Mesenchymal stem cell (in vitro differentiated cells and primary cell): ENCODE measurements at regions not wholly inside any gene's neighbourhood (a gene's known extent, or its start where the extent isn't known, plus 50 kb on each side); places are given as distances from the start of the nearest gene placed in this dataset.

Source experiments
- DNase-seq: peaks from one replicate; pipeline ENCODE4 v3.0.0-alpha.2; 2013
- H2AFZ ChIP-seq: one replicate; pipeline ENCODE4 v1.6.1; 2013; ENCODE audit warnings: low read depth, mild to moderate bottlenecking, control low read depth, inconsistent platforms, low read length, moderate library complexity
- H2AK5ac ChIP-seq: 2 replicates; pipeline ENCODE4 v1.6.1; 2013; ENCODE audit warnings: low read length, moderate library complexity, mild to moderate bottlenecking, inconsistent platforms; ENCODE audit not compliant: severe bottlenecking
- H2BK120ac ChIP-seq: one replicate; pipeline ENCODE4 v1.6.1; 2013; ENCODE audit warnings: low read depth, mild to moderate bottlenecking, inconsistent platforms, low read length, moderate library complexity
- H2BK12ac ChIP-seq, 2 experiments: one replicate each; pipeline ENCODE4 v1.6.1; 2013; ENCODE audit warnings: inconsistent platforms in 2 of 2, low read length in 2 of 2, mild to moderate bottlenecking in 2 of 2, moderate library complexity in 2 of 2, control low read depth in 1 of 2
- H2BK15ac ChIP-seq: one replicate; pipeline ENCODE4 v1.6.1; 2013; ENCODE audit warnings: mild to moderate bottlenecking, low read depth, inconsistent platforms; ENCODE audit not compliant: poor library complexity, severe bottlenecking
- H2BK5ac ChIP-seq: 2 replicates; pipeline ENCODE4 v1.6.1; 2013; ENCODE audit warnings: low read depth, mild to moderate bottlenecking, low read length, control low read depth, inconsistent platforms; ENCODE audit not compliant: poor library complexity, severe bottlenecking
- H3K14ac ChIP-seq, 2 experiments: one replicate each; pipeline ENCODE4 v1.6.1; 2013; ENCODE audit warnings: inconsistent platforms in 2 of 2, low read length in 2 of 2, control low read depth in 1 of 2, mild to moderate bottlenecking in 1 of 2, moderate library complexity in 1 of 2
- H3K18ac ChIP-seq, 2 experiments: one replicate each; pipeline ENCODE4 v1.6.1; 2013; ENCODE audit warnings: inconsistent platforms in 2 of 2, low read length in 2 of 2, control low read depth in 1 of 2, low read depth in 1 of 2, mild to moderate bottlenecking in 1 of 2
- H3K23ac ChIP-seq, 2 experiments: one replicate each; pipeline ENCODE4 v1.6.1; 2013; ENCODE audit warnings: inconsistent platforms in 2 of 2, low read length in 2 of 2, mild to moderate bottlenecking in 2 of 2, moderate library complexity in 2 of 2, control low read depth in 1 of 2
- H3K27ac ChIP-seq: 2 replicates; pipeline ENCODE4 v1.5.1; 2013; ENCODE audit warnings: mild to moderate bottlenecking, moderate library complexity, low read length, control low read depth, inconsistent platforms; ENCODE audit not compliant: poor library complexity, severe bottlenecking
- H3K27me3 ChIP-seq, 2 experiments: 2 replicates each; pipeline versions ENCODE4 v1.6.1 to v1.7.0; 2013; ENCODE audit warnings: low read length in 2 of 2, mild to moderate bottlenecking in 2 of 2, moderate library complexity in 2 of 2, control low read depth in 1 of 2, inconsistent platforms in 1 of 2; ENCODE audit not compliant: control insufficient read depth in 1 of 2, insufficient read depth in 1 of 2
- H3K36me3 ChIP-seq, 2 experiments: 2 replicates each; pipeline versions ENCODE4 v1.6.1 to v1.7.0; 2013; ENCODE audit warnings: low read length in 2 of 2, control low read depth in 1 of 2, inconsistent platforms in 1 of 2, low read depth in 1 of 2, mild to moderate bottlenecking in 1 of 2; ENCODE audit not compliant: insufficient read depth in 2 of 2, control insufficient read depth in 1 of 2
- H3K4ac ChIP-seq, 2 experiments: one replicate each; pipeline ENCODE4 v1.6.1; 2013; ENCODE audit warnings: inconsistent platforms in 2 of 2, low read length in 2 of 2, mild to moderate bottlenecking in 2 of 2, moderate library complexity in 2 of 2, control low read depth in 1 of 2, low read depth in 1 of 2
- H3K4me1 ChIP-seq: 2 replicates; pipeline ENCODE4 v1.6.1; 2013; ENCODE audit warnings: low read depth, low read length, control low read depth; ENCODE audit not compliant: control insufficient read depth, insufficient read depth
- H3K4me2 ChIP-seq: 2 replicates; pipeline ENCODE4 v1.6.1; 2013; ENCODE audit warnings: low read length, mild to moderate bottlenecking, inconsistent platforms; ENCODE audit not compliant: poor library complexity, severe bottlenecking
- H3K4me3 ChIP-seq, 2 experiments: 2 replicates each; pipeline versions ENCODE4 v1.5.1 to v1.7.0; 2013; ENCODE audit warnings: low read length in 2 of 2, mild to moderate bottlenecking in 2 of 2, control low read depth in 1 of 2, low read depth in 1 of 2; ENCODE audit not compliant: insufficient read depth in 1 of 2
- H3K79me1 ChIP-seq: replicated peaks from 2 replicates; pipeline ENCODE4 v1.6.1; 2013; ENCODE audit warnings: mild to moderate bottlenecking, control low read depth, low read length, inconsistent platforms; ENCODE audit not compliant: poor library complexity, severe bottlenecking
- H3K9ac ChIP-seq: 2 replicates; pipeline ENCODE4 v1.7.0; 2013; ENCODE audit warnings: mild to moderate bottlenecking, low read length, moderate library complexity
- H3K9me3 ChIP-seq: 2 replicates; pipeline ENCODE4 v1.7.0; 2013; ENCODE audit warnings: mild to moderate bottlenecking, low read length; ENCODE audit not compliant: control insufficient read depth
- H4K8ac ChIP-seq: one replicate; pipeline ENCODE4 v1.6.1; 2013; ENCODE audit warnings: inconsistent platforms, mild to moderate bottlenecking, low read length, moderate library complexity
- H4K91ac ChIP-seq: one replicate; pipeline ENCODE4 v1.6.1; 2013; ENCODE audit warnings: mild to moderate bottlenecking, low read length, inconsistent platforms
- WGBS: methylation state at CpG from one replicate; pipeline ENCODE4 v1.1.7; 2013; ENCODE audit warnings: mixed read lengths; 5-methylcytosine and 5-hydroxymethylcytosine counted together

DNA sequence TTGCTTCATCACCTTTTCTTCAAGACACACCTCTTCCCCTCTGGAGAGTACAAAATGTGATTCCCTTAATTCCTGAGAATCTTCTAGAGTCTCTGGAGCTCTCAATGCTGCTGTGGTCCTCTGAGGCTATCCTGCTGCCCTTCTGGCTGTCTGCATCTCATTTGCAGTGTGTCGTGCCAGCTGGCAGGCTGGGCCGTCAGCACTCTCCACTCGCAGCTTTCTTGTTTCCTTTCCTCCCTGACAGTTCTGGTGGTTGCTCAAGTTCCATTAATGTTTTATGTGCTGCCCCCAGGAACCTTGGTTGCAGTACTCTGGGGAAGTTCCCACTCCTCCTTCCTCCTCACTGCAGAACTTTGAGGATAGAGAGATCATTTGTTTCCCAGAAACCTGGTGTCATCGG lies 210.8 kb upstream of the ROPN1 start:
- WGBS = 79% methylated on average over 4 of the region's 4 CpGs
- Histone ChIP-seq H3K36me3 (no peaks in the 10 kb centered on the region), H2BK15ac (no peak overlapping the region), H3K18ac (no peak overlapping the region), H2BK5ac (no peak overlapping the region), H3K4me2 (no peak overlapping the region), H2BK120ac (no peak overlapping the region), H4K91ac (no peak overlapping the region), H3K9ac (no peak overlapping the region), H3K4me3 (peak overlapping the region in 1 of 2 experiments; percentile 3), H3K4ac (no peak overlapping the region), H3K4me1 (no peaks in the 10 kb centered on the region), H3K14ac (no peak overlapping the region), H3K27me3 (peaks cover 11 to 36% of the 10 kb centered on the region in 2 experiments), H3K23ac (no peak overlapping the region), H3K27ac (no peak overlapping the region), H2AK5ac (no peak overlapping the region), H4K8ac (no peak overlapping the region), H3K9me3 (no peaks in the 10 kb centered on the region), H3K79me1 (peaks cover 1% of the 10 kb centered on the region), H2BK12ac (no peak overlapping the region), H2AFZ (no peak overlapping the region)
- no peak for DNase-seq

DNA sequence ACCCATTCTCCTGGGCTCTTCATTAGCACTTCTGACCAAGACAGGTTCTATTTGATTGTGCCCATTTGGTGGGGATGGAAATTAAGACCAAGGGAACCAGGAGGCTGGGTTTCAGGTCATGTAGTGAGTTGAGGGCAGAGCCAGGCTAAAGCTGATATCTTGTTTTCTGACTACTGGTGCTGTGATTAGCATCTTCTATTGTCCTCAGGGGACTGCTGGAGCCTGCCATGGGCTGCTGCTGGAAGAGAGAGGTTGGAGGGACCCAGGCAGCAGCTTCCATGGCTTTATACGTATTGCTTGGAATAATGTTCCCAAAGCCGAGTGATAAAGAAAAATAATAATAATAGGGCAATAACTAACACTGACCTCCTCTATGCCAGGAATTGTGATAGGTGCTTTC lies 211.4 kb upstream of the ROPN1 start:
- H4K91ac ChIP-seq = no peak overlapping the region
- H3K4me3 ChIP-seq = no peak overlapping the region
- H2BK15ac ChIP-seq = no peak overlapping the region
- no peak overlapping the region for H2AFZ ChIP-seq
- H3K36me3 ChIP-seq = no peaks in the 10 kb centered on the region
- no peak overlapping the region for H3K23ac ChIP-seq
- DNase-seq = no peak
- no peak overlapping the region for H2BK120ac ChIP-seq
- H3K14ac ChIP-seq = no peak overlapping the region
- H3K4ac ChIP-seq = no peak overlapping the region
- H3K18ac ChIP-seq = no peak overlapping the region
- H3K9me3 ChIP-seq = no peaks in the 10 kb centered on the region
- H4K8ac ChIP-seq = no peak overlapping the region
- H3K27me3 ChIP-seq = peaks cover 11 to 31% of the 10 kb centered on the region in 2 experiments
- no peak overlapping the region for H3K4me2 ChIP-seq
- H2BK12ac ChIP-seq = no peak overlapping the region
- peaks cover 1% of the 10 kb centered on the region for H3K79me1 ChIP-seq
- no peak overlapping the region for H3K27ac ChIP-seq
- H2BK5ac ChIP-seq = no peak overlapping the region
- WGBS = no CpG with 5 or more reads among the region's 2 CpGs
- H3K4me1 ChIP-seq = no peaks in the 10 kb centered on the region
- no peak overlapping the region for H3K9ac ChIP-seq
- no peak overlapping the region for H2AK5ac ChIP-seq

DNA sequence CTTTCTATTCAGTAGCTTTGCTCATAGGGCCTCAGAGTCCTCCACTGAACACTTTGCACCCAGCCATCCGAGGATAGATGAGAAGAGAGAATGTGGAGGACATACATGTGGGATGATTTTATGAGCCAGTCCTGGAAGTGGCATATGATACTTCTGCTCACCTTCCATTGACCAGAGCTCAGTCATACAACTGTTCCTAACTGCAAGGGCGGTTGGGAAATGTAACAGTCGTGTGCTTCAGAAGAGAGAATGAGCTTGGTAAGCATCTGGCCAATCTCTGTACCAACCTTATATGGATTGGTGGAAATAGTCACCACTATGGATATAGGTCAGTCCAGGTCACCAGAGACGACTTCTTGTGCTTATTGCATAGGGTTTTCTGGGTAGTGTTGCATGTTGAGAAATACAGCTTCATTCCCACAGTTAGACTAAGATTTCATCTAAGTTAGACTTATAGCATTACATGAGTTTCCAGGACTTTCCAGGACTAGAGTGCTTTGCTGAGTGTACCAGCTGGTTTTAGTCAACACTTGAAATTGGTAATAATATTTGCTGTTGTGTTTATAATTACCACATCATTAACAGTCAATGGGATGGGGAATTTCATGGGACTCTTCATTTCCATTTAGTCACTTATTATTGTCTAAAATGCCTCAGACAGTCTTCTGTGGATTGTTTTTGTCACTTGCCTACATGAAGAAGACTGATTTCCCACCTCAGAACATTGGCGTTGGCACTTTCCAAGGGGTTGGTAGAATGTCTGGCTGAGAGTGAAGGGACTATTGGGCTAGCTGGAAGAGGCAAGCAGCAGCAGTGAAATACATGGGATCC lies 214.5 kb upstream of the ROPN1 start:
- H2BK15ac ChIP-seq = no peak overlapping the region
- no peak overlapping the region for H3K23ac ChIP-seq
- no peak overlapping the region for H3K9ac ChIP-seq
- H3K36me3 ChIP-seq = no peaks in the 10 kb centered on the region
- no peak overlapping the region for H2BK5ac ChIP-seq
- no peak overlapping the region for H4K91ac ChIP-seq
- H3K4me3 ChIP-seq = no peak overlapping the region
- H3K18ac ChIP-seq = no peak overlapping the region
- H3K4me1 ChIP-seq = no peaks in the 10 kb centered on the region
- no peak overlapping the region for H2AK5ac ChIP-seq
- H3K27ac ChIP-seq = no peak overlapping the region
- H3K4me2 ChIP-seq = no peak overlapping the region
- WGBS = 88% methylated on average over 4 of the region's 5 CpGs
- no peak for DNase-seq
- no peaks in the 10 kb centered on the region for H3K9me3 ChIP-seq
- H2AFZ ChIP-seq = no peak overlapping the region
- H4K8ac ChIP-seq = no peak overlapping the region
- no peak overlapping the region for H2BK12ac ChIP-seq
- no peak overlapping the region for H2BK120ac ChIP-seq
- H3K14ac ChIP-seq = no peak overlapping the region
- no peak overlapping the region for H3K4ac ChIP-seq
- peaks cover 8 to 26% of the 10 kb centered on the region in 2 experiments for H3K27me3 ChIP-seq
- no peaks in the 10 kb centered on the region for H3K79me1 ChIP-seq

DNA sequence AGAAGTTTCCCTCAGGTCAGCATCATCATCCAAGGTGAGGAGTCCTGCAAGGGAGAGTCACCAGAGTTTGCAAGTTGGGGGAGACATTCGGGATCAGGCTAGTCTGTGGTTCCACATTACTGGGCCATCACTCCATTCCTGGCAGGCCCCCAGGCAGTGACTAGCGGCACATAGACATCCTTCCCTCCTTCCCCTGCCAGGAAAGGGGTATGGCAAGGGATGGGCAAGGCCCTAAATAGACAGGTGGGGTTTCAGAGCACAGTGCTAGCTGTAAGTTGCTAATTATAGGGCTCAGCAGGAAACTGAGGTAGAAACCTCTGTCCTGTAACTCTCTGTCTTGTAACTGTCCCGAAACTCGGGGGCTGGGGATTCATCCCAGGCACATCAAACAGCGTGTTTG lies 215.2 kb upstream of the ROPN1 start:
- Histone ChIP-seq H3K4me2 (no peak overlapping the region), H3K4me1 (no peaks in the 10 kb centered on the region)
- 74% methylated on average over 4 of the region's 5 CpGs for WGBS

More for the DNA sequence above, 215.2 kb upstream of the ROPN1 start:
- Histone ChIP-seq H2AK5ac (no peak overlapping the region), H3K36me3 (no peaks in the 10 kb centered on the region), H3K23ac (no peak overlapping the region), H2AFZ (no peak overlapping the region), H4K8ac (no peak overlapping the region), H3K18ac (no peak overlapping the region), H3K27me3 (peaks cover 8 to 30% of the 10 kb centered on the region in 2 experiments), H2BK15ac (no peak overlapping the region), H2BK12ac (no peak overlapping the region), H3K27ac (no peak overlapping the region), H3K4ac (no peak overlapping the region), H3K79me1 (no peaks in the 10 kb centered on the region), H3K4me3 (no peak overlapping the region), H3K14ac (no peak overlapping the region), H2BK120ac (no peak overlapping the region), H3K9ac (no peak overlapping the region), H4K91ac (no peak overlapping the region), H2BK5ac (no peak overlapping the region), H3K9me3 (no peaks in the 10 kb centered on the region)
- DNase-seq = no peak
